Myocyte (in vitro differentiated cells): ENCODE measurements at regions not wholly inside any gene's neighbourhood (a gene's known extent, or its start where the extent isn't known, plus 50 kb on each side); places are given as distances from the start of the nearest gene placed in this dataset.

ENCODE experiments used
- DNase-seq: peaks from one replicate; pipeline ENCODE4 v3.0.0-alpha.2; 2012; ENCODE audit warnings: low read depth

GRCh38 chr2:176709149-176709951, 440.1 kb downstream of the MTX2 start:
- DNase-seq, result no peak

DNA sequence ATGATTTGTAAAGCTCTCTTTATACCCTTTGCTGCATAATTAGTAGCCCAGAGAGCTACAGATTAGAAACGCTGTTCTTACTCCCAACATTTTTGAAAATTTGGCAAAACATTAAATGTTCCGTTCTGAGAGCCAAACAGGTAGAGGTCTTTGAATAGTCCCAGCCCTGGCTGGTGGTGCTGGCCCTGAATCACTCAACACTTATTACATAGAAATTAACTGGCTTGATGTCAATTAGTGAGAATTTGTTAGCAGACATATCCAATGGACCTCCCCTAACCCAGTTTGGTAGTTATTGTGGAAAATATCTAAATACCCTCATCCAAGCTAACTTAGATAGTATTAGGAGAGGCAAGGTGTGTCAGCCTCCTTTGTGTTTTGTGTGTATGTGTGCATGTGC, 440.7 kb downstream of the MTX2 start:
- no peak for DNase-seq

GRCh38 chr2:176710657-176711186, 441.5 kb downstream of the MTX2 start:
- DNase-seq, result no peak

DNA sequence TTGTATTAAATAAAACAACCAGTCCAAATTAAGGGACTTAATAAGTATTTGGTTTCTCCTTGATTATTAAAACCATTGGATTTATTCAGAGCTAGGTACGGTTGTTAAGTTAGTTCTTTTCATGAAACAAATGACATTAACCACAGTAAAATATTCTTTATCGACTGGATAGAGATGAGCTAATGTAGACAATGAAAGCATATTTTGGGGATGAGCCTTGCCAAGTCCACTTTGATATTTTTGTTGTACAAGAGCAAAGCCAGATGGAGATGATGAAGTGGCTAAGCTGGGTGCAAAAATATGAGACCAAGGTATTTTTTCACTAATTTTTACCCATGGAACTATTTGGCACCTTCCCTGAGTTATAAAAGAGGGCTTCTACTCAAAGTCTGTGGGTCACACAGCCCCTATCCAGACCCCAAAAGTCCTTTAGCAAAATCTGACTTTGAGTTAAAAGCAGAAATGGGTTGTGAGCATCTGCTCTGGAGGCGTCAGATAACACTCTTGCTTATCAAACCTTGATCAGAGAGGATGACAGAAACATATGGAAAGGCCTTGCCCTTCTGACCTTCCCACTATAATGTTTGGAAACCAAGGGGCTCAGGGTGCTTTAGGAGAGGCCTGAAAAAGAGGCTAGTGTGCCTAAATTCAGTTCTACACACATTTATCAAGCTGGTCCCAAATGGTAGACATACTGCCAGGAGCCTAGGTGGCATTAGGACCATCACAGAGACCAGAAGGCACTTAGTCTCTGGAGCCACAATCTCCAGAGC, 456.8 kb downstream of the MTX2 start:
- DNase-seq, result no peak

DNA sequence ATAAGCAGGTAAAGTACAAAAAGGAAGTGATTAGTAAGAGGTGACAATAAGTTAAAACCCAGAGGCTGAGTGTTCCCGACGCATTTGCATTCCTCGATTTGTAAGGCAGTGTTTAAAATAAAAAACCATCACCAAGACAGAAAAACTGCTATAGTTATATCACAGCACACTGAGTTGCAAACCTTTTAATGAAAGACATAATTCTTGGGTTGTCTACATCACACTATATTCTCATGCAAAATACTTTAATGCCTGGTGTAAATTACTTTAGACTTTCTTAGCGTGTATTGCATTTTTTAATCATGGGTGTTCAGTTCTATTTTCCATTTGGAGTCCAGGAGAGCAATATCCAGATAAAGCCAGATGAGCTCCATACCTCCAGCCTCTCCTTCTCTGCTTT, 458.5 kb downstream of the MTX2 start:
- DNase-seq, result no peak

- peak; percentile 5 for DNase-seq
These were observed 460.7 kb downstream of the MTX2 start for GRCh38 chr2:176729706-176730569.

DNA sequence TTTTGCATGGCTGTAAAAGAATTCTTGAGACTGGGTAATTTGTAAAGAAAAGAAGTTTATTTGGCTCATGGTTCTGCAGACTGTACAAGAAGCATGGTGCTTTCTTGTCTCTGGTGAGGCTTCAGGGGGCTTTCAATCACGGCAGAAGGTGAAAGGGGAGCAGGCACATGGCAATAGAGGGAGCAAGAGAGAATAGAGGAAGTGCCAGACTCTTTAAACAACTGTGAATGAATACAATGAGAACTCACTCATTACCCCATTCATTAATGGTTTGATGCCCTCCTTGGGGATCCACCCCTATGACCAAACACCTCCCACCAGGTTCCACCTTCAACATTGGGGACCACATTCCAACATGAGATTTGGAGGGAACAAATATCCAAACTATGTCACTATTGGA, 463.5 kb downstream of the MTX2 start:
- DNase-seq, result no peak

DNA sequence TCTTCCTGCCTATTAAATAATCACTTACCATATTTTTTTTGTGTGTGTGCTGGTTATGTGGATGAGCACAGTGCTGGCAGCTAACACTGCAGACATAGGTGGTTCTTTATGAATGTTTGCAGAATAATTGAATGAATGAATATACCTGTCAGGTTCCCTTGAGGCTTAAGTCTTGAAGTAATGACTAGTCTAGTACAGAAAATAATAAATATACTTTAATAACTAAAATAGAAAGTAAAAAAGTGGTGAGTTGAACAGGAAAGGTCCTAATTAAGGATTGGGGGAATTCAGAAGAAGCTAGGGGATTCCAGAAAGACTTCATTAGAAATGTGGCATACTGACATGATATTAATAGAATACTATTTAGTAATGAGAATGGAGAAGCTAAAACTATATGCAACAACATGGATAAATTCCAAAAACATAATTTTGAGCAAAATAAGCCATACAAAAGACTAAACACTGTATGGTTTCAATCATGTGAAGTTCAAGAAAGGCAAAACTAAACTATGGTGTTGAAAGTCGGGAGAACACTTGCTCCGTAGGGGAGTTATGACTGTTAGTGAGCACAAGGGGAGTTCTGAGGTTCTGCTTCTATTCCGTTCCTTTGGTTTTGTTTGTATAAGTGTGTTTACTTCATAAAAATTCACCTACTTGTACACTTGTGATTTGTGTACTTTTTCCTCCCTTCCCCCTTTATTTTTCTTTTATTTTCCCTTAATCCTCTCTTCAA, 464.6 kb downstream of the MTX2 start:
- DNase-seq, result no peak

- no peak for DNase-seq
These were observed 465.6 kb downstream of the MTX2 start for GRCh38 chr2:176734868-176735267.

GRCh38 chr2:176742271-176742670, 470.3 kb upstream of the HNRNPA3 start:
- DNase-seq, result no peak

- no peak for DNase-seq
These were observed 468.9 kb upstream of the HNRNPA3 start for GRCh38 chr2:176743671-176744070.

GRCh38 chr2:176744146-176744545, 468.4 kb upstream of the HNRNPA3 start:
- no peak for DNase-seq

DNA sequence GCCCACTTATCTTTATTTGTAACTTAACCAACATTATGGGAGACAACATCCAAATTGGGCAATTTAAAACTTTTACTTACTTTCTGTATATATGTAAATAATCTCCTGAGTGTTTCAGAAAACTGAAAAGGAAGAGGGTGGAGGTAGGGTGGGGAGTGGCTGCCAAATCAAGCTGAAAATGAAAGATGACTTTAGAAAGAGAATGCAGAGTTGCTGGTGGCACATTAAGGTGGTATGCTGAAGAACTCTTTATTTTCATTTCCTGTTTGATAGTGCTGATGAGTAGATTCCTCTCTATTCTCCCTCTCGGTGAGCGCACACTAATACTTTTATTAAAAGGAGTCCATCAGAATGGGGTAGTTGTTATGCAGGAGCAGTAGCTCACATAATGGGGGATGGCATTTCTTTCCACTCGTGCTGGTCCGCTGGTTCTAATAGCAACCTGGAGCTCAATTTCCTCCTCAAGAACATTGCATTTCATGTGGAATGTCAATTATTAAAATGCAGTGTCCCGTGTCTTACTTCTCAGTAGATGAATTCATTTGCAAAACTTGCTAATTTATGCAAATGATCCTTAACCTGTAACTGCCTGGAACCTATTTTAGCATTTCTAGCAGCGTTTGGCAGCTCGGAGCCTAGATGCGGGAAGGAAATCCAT, 466.9 kb upstream of the HNRNPA3 start:
- no peak for DNase-seq

GRCh38 chr2:176746411-176746810, 466.2 kb upstream of the HNRNPA3 start:
- no peak for DNase-seq

DNA sequence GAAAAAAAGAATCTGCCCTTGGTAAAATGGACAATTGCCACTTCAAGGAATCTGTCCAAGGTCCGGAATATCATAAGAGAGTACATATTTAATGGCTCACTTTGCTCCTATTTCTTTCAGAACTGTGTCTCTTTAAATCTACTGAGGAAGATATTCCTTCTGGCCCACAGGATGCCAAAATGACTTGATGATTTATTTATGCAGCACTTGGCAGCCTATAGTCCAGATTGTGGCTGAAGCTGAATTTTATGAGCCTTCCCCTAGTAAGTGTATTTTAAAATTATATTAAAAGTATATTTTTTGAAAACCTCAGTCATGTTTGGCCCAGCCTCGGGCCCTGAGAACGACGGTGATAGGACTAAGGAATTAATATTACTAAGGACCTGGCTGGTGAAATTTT, 465.1 kb upstream of the HNRNPA3 start:
- no peak for DNase-seq

DNA sequence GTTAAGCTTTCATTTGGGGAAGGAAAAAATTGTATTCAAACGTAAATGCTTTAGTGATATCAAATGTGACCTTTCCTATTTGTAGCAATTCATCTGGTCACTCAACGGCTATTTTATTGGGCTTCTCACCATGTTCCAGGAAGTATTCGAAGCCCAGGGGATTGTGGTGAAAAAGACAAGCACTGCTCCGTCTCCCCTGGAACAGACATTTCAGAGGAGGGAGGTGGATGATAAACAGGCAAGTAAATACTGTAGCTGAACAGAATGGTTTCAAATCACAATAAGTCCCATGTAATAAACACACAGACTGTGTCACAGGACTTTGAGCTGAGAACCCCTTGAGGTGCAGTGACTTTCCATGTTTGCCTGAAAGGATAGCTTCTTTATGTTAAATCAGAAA, 464.7 kb upstream of the HNRNPA3 start:
- DNase-seq, result no peak

DNA sequence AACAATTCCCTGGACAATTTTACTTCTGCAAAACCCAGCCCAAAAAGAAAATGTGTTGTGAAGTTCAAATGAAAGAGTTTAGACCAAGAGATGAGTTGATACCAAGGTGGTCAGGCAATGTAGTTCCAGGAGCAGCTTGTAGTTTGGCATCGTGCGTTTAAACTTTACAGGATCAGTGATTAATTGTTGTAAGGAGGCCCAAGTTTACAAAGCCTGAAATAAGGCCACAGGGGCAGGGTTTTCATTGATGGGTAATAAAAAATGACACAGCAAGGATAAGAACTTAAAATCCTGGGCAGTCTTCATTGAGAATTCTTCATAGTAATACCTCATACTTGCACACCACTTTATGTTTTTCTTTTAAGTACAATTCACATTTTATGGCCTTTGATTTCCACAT, 463.9 kb upstream of the HNRNPA3 start:
- DNase-seq, result no peak

GRCh38 chr2:176751314-176752227, 461.0 kb upstream of the HNRNPA3 start:
- DNase-seq, result no peak

- DNase-seq, result no peak
These were observed 460.3 kb upstream of the HNRNPA3 start for GRCh38 chr2:176752295-176752694.
